ENCODE measurements at regions not wholly inside any gene's neighbourhood (a gene's known extent, or its start where the extent isn't known, plus 50 kb on each side); places are given as distances from the start of the nearest gene placed in this dataset.

DNA sequence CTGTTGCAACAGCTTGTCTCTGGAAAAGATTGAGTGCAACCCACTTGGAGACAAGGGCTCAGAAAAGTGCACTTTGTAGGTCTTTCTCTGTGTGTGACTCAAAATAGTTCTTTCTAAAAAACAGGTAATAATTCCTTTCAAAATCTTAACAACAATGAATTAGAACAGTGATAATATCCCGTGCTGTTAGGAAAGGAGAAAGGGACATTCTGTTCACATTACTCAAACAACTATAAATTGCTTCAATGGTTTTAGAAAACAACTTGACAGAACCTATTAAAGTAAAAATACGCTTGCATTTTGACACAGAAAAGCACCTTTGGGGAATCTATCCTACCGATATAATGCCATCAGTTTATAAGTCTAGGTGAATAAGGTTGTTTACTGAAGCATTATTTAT is 468.1 kb upstream of the DPP6 start:
- TF ChIP-seq, protein P1, sequence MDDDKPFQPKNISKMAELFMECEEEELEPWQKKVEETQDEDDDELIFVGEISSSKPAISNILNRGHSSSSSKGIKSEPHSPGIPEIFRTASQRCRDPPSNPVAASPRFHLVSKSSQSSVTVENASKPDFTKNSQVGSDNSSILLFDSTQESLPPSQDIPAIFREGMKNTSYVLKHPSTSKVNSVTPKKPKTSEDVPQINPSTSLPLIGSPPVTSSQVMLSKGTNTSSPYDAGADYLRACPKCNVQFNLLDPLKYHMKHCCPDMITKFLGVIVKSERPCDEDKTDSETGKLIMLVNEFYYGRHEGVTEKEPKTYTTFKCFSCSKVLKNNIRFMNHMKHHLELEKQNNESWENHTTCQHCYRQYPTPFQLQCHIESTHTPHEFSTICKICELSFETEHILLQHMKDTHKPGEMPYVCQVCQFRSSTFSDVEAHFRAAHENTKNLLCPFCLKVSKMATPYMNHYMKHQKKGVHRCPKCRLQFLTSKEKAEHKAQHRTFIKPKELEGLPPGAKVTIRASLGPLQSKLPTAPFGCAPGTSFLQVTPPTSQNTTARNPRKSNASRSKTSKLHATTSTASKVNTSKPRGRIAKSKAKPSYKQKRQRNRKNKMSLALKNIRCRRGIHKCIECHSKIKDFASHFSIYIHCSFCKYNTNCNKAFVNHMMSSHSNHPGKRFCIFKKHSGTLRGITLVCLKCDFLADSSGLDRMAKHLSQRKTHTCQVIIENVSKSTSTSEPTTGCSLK (tag by site-specific recombination; IDR thresholded peaks at IDR 0.05), result no peak
- TF ChIP-seq PRDM1 (tag by site-specific recombination; IDR thresholded peaks at IDR 0.05), result no peak
- TF ChIP-seq ZBTB21 (tag by site-specific recombination; IDR thresholded peaks at IDR 0.05), result no peak
- TF ChIP-seq ZNF776 (tag by site-specific recombination; IDR thresholded peaks at IDR 0.05; ENCODE audit: borderline replicate concordance), result no peak
- no peak for TF ChIP-seq ZSCAN23 (tag by site-specific recombination; IDR thresholded peaks at IDR 0.05)
- TF ChIP-seq ZNF175 (tag by site-specific recombination; IDR thresholded peaks at IDR 0.05), result no peak
- TF ChIP-seq ZNF394 (tag by site-specific recombination; IDR thresholded peaks at IDR 0.05; ENCODE audit: borderline replicate concordance), result no peak
- TF ChIP-seq, protein P2, sequence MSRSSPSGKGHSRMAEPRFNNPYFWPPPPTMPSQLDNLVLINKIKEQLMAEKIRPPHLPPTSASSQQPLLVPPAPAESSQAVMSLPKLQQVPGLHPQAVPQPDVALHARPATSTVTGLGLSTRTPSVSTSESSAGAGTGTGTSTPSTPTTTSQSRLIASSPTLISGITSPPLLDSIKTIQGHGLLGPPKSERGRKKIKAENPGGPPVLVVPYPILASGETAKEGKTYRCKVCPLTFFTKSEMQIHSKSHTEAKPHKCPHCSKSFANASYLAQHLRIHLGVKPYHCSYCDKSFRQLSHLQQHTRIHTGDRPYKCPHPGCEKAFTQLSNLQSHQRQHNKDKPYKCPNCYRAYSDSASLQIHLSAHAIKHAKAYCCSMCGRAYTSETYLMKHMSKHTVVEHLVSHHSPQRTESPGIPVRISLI (tag by site-specific recombination; IDR thresholded peaks at IDR 0.05), result no peak
- no peak for TF ChIP-seq TRIM28 (IDR thresholded peaks at IDR 0.05; ENCODE audit: borderline replicate concordance, low read length)
- TF ChIP-seq, protein P3, sequence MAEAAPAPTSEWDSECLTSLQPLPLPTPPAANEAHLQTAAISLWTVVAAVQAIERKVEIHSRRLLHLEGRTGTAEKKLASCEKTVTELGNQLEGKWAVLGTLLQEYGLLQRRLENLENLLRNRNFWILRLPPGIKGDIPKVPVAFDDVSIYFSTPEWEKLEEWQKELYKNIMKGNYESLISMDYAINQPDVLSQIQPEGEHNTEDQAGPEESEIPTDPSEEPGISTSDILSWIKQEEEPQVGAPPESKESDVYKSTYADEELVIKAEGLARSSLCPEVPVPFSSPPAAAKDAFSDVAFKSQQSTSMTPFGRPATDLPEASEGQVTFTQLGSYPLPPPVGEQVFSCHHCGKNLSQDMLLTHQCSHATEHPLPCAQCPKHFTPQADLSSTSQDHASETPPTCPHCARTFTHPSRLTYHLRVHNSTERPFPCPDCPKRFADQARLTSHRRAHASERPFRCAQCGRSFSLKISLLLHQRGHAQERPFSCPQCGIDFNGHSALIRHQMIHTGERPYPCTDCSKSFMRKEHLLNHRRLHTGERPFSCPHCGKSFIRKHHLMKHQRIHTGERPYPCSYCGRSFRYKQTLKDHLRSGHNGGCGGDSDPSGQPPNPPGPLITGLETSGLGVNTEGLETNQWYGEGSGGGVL (tag by site-specific recombination; IDR thresholded peaks at IDR 0.05), result no peak
- no peak for TF ChIP-seq ZNF24 (tag by site-specific recombination; IDR thresholded peaks at IDR 0.05)
- TF ChIP-seq MEIS1 (CRISPR knock-in tag; IDR thresholded peaks at IDR 0.05; ENCODE audit: borderline replicate concordance), result no peak
- no peak for TF ChIP-seq ZNF843 (tag by site-specific recombination; IDR thresholded peaks at IDR 0.05)
- no peak for TF ChIP-seq ZNF366 (tag by site-specific recombination; conservative IDR thresholded peaks at IDR 0.05)
- TF ChIP-seq, protein P4, sequence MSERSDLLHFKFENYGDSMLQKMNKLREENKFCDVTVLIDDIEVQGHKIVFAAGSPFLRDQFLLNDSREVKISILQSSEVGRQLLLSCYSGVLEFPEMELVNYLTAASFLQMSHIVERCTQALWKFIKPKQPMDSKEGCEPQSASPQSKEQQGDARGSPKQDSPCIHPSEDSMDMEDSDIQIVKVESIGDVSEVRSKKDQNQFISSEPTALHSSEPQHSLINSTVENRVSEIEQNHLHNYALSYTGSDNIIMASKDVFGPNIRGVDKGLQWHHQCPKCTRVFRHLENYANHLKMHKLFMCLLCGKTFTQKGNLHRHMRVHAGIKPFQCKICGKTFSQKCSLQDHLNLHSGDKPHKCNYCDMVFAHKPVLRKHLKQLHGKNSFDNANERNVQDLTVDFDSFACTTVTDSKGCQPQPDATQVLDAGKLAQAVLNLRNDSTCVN (tag by site-specific recombination; optimal IDR thresholded peaks at IDR 0.05), result no peak
- TF ChIP-seq, protein P5, sequence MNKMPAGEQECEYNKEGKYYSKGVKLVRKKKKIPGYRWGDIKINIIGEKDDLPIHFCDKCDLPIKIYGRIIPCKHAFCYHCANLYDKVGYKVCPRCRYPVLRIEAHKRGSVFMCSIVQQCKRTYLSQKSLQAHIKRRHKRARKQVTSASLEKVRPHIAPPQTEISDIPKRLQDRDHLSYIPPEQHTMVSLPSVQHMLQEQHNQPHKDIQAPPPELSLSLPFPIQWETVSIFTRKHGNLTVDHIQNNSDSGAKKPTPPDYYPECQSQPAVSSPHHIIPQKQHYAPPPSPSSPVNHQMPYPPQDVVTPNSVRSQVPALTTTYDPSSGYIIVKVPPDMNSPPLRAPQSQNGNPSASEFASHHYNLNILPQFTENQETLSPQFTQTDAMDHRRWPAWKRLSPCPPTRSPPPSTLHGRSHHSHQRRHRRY (tag by site-specific recombination; IDR thresholded peaks at IDR 0.05), result no peak
- TF ChIP-seq, protein P6, sequence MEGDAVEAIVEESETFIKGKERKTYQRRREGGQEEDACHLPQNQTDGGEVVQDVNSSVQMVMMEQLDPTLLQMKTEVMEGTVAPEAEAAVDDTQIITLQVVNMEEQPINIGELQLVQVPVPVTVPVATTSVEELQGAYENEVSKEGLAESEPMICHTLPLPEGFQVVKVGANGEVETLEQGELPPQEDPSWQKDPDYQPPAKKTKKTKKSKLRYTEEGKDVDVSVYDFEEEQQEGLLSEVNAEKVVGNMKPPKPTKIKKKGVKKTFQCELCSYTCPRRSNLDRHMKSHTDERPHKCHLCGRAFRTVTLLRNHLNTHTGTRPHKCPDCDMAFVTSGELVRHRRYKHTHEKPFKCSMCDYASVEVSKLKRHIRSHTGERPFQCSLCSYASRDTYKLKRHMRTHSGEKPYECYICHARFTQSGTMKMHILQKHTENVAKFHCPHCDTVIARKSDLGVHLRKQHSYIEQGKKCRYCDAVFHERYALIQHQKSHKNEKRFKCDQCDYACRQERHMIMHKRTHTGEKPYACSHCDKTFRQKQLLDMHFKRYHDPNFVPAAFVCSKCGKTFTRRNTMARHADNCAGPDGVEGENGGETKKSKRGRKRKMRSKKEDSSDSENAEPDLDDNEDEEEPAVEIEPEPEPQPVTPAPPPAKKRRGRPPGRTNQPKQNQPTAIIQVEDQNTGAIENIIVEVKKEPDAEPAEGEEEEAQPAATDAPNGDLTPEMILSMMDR (tag by site-specific recombination; IDR thresholded peaks at IDR 0.05), result no peak
- POLR2A ChIA-PET, result no interaction called here
- H3K36me3 ChIP-seq (ENCODE audit: control insufficient read depth in 2 of 2, insufficient read depth in 1 of 2, low read length in 2 of 2), result no peaks in the 10 kb centered on the region
- H3K9me3 ChIP-seq (ENCODE audit: control insufficient read depth, insufficient read depth, low read depth, low read length), result no peaks in the 10 kb centered on the region
- H3K27ac ChIP-seq (ENCODE audit: extremely low read depth, low read depth, low read length), result no peak overlapping the region
- H3K4me3 ChIP-seq (ENCODE audit: low read depth, low read length), result no peak overlapping the region
- no peaks in the 10 kb centered on the region for H3K4me1 ChIP-seq (ENCODE audit: control insufficient read depth, insufficient read depth, low read length)
- CTCF ChIA-PET, result no interaction called here
